GM18498 (cell line): ENCODE measurements at regions not wholly inside any gene's neighbourhood (a gene's known extent, or its start where the extent isn't known, plus 50 kb on each side); places are given as distances from the start of the nearest gene placed in this dataset.

Experiments used
- ATAC-seq: cut with Tn5 transposase; IDR thresholded peaks from one replicate; pipeline ENCODE4 v1.9.1; 2021; ENCODE audit warnings: mild to moderate bottlenecking, moderate library complexity; ENCODE audit not compliant: unreplicated experiment

GRCh38 chrX:13266641-13267345, 53.1 kb downstream of the ATXN3L start:
- ATAC-seq = no peak

DNA sequence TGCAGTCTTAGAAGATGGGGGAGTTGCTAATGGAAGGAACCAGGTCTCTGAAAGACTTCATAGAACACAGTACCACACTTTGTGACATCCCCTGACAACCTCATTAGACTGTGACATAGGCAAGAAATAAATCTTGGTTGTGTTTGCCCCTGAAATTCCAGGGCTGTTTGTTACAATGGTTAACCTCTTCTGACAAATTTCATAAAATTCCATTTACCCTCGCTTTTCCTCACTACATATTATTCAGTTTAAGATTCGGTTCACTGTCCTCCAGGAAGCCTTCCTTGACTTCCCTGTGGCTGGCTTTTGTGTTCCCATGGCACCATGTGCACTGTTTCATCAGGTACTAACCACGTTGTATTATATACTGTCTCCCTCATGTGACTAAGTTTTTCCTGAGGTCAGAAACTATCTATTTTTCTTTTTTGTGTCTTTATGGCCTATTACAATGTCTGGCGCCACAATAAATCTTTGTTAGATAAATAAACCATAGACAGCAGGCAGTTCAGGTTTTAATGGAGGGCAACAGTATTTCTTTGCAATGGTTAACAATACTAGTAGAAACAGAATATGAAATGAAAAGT, 54.2 kb downstream of the ATXN3L start:
- no peak for ATAC-seq

- ATAC-seq = no peak
Observed at GRCh38 chrX:13265111-13265510, 54.7 kb downstream of the ATXN3L start.

DNA sequence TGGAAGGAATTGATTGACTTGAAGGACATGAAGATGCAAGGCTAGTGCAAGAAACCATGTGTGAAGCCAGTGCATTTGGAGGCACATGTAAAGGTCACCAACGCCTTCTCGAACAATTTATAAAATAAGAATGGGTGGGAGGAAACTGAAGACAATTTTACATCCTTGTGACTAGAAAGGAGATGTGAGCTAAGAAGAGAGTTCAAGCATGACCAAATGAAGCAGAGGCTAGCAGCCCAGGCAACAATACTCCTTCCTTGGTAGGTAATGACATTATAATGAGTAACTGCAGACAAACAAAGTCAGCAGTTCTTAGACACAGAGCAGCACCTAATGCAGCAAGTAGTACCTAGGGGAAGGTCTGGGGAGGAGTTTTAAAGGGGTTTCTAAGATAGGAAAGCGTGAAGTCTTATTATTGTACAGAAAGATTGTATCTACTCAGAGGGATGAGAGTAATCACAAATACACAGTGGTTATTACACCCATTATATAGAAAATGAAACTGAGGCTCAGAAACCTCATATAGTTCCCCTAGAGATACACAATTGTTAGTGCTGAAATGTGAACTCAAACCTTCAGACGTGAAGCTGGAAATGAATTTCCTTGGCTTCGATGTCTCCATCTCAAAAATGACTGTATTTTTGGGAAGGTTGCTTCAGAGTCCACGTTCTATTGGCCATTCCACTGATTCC, 56.1 kb downstream of the ATXN3L start:
- peak; percentile 72 for ATAC-seq

DNA sequence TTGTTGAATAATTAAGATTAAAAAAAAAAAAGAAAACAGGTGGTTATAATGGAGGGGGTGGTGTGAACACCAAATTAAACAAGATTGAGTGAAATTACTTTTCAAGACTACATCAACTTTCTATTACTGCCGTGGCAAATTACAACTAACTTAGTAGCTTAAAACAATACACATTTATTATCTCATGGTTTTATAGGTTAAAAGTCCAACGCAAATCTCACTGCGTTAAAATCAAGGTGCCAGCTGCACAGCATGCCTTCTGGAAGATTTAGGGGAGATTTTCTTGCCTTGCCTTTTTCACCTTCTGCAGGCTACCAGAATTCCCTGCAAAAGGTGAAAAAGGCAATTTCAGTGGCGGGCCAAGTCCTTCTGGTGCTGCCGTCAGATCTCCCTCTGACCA, 58.5 kb downstream of the ATXN3L start:
- ATAC-seq = no peak

DNA sequence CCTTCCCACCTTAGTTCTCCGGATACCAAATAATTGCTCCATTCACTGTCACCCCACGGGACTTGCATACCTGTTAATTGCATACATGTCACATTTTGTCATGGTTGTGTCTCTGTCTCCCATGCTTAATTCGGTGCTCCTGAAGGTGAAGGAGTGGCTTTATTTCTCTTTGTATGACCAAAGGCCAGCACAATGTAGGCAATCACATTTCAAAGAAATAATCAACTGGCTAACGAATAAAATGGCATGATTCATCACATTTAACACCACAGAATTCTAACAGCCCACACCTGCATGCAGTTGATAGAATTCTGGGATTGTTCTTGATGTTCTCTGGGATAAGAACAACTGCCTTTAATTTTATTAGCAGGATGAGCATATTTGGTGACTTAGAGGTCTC, 59.3 kb downstream of the ATXN3L start:
- ATAC-seq = no peak

DNA sequence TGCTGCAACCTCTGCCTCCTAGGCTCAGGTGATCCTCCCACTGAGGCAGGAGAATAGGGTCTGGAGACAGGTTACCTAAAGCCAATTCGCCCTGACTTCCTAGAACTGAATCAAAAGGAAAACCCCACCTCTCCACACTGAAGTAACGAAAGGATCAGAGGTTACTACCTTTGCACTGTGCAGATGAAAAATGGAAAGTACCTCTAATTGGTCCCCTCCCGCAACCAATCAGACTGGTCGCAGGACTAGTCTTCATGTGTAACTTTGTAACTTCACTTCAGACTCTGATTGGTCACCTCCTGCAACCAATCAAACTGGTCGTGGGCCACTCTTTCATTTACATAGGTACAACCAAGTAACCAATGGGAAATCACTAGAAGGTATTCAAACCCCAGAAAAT, 61.1 kb downstream of the ATXN3L start:
- no peak for ATAC-seq

- ATAC-seq = no peak
Observed at GRCh38 chrX:13258052-13258444, 61.8 kb downstream of the ATXN3L start.

GRCh38 chrX:13257223-13258051, 62.4 kb downstream of the ATXN3L start:
- ATAC-seq = peak; percentile 49

GRCh38 chrX:13256603-13257002, 63.2 kb downstream of the ATXN3L start:
- peak; percentile 35 for ATAC-seq

DNA sequence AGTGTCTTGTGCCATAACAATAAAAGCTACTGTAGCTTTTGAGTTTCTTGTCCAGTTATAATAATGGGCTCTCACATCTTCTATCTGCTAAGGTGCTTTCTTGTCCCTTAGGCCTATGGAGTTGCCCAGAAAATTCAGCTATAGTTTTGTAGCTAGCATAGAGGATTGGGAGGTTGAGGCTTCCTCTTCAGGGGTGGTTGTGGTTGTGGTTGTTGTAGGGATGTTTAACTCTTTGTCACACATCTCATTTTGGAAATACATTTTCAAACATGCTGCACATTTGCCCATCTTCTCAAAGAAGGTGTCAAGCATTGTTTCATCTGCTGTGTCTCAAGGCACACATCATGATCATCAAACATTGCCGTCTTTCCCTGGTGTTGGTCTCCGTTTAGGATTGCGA, 65.0 kb downstream of the ATXN3L start:
- ATAC-seq = no peak

- ATAC-seq = peak; percentile 55
Observed at GRCh38 chrX:13254076-13254785, 65.6 kb downstream of the ATXN3L start.

DNA sequence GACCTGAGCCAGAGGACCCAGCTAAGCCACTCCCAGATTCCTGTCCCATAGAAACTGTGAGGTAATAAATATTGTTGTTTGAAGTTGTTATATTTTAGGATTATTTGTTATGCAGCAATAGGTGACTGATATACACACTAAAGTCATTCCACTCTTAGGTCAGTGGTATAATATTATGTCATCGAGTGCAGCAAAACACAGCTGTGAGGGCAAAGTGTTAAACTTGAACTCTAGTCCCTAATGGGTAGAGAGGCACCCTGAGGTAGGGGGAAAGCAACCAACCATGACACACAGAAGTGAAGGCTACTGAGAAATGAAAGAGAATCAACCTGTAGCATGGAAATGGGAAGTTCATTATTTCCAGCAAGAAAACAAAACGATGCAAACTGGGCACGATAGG, 66.6 kb downstream of the ATXN3L start:
- ATAC-seq = no peak

DNA sequence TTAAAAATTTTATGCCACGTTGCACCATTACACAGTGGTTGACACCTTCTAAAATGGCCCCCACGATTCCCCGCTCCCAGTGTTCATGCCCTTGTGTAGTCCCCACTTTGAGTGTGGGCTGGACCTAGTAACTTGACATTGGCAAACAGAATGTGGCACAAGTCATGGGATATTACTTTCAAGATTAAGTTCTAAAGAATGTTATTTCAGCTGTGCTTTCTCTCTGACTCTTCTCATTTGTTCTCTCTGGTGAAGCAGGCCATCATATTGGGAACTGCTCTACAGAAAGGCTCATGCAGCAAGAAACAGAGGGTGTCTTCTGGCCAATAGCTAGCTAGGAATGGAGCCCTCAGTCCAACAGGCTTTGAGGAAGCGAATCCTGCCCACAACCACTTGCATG, 67.1 kb downstream of the ATXN3L start:
- no peak for ATAC-seq

DNA sequence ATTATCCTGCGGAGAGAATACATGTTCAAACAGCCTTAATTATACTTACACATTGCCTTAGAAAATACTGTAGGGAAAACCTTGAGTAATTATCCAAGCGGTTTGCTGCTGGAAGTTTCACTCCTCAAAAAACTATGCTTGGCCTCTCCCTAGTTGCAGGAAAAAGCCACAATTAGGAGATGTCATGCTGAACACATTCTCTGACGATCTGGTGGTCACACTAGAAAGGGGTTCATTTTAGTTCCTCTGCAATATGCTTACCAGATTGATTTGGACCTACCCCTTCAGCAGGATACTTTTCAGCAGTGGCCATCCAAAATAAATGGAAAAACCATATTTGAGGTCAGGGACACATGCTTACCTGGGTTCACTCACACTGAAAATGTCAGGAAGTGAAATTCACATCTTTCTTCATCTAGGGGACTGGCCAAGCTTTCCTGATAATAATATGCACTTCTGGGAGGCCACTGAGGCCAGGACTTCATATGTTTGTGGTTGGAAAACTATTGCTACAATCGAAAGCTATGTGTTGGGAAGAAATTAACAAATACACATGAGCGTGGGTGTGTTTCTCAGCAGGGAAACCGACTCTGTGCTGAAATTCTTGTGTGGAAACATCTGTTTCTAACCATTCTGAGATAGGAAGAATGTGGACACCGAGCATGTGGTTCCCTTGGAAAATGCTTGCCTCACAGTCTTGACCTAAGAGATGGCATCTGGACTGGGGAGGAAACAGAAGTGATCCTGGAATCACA, 68.8 kb downstream of the ATXN3L start:
- ATAC-seq = no peak

- no peak for ATAC-seq
Observed at GRCh38 chrX:13248867-13249486, 70.9 kb downstream of the ATXN3L start.

DNA sequence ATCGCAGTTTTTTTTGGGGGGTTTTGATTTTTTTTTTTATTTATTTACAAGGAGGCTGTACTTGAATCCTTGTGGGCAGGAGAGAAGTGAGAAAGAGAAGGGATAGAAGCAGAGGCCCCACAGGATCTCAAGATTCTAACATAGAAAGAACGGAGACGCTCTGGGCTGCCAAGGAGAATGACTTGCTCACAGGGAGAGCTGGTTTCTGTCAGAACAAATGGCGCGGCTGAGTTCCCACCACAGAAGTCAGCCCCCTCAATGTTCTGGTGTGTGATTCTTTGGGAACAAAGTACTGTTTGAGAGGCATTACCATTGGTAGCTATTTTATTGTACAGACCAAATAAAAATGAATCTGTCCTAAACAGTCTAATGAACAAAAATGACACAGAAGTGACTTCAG, 80.6 kb downstream of the ATXN3L start:
- no peak for ATAC-seq

- no peak for ATAC-seq
Observed at GRCh38 chrX:13235930-13236329, 83.9 kb downstream of the ATXN3L start.

- no peak for ATAC-seq
Observed at GRCh38 chrX:13232484-13232883, 87.4 kb downstream of the ATXN3L start.

- ATAC-seq = no peak
Observed at GRCh38 chrX:13226214-13226613, 93.6 kb downstream of the ATXN3L start.
